HG02885 (cell line): ENCODE measurements at regions not wholly inside any gene's neighbourhood (a gene's known extent, or its start where the extent isn't known, plus 50 kb on each side); places are given as distances from the start of the nearest gene placed in this dataset.
"Not testable (repeated sequence)": the region's sequence is repeated elsewhere in the genome, so short reads cannot be mapped to it uniquely, and the experiment has no call there.

Experiments used
- ATAC-seq: cut with Tn5 transposase; IDR thresholded peaks from one replicate; pipeline ENCODE4 v1.9.1; 2021; ENCODE audit warnings: mild to moderate bottlenecking; ENCODE audit not compliant: unreplicated experiment, poor library complexity

GRCh38 chr3:28019740-28020139, 221.7 kb upstream of the CMC1 start:
- ATAC-seq, result no peak

- no peak for ATAC-seq
Observed at GRCh38 chr3:28022916-28023315, 218.5 kb upstream of the CMC1 start.

GRCh38 chr3:28028554-28028953, 212.9 kb upstream of the CMC1 start:
- no peak for ATAC-seq

GRCh38 chr3:28033059-28033784, 208.2 kb upstream of the CMC1 start:
- ATAC-seq, result no peak

DNA sequence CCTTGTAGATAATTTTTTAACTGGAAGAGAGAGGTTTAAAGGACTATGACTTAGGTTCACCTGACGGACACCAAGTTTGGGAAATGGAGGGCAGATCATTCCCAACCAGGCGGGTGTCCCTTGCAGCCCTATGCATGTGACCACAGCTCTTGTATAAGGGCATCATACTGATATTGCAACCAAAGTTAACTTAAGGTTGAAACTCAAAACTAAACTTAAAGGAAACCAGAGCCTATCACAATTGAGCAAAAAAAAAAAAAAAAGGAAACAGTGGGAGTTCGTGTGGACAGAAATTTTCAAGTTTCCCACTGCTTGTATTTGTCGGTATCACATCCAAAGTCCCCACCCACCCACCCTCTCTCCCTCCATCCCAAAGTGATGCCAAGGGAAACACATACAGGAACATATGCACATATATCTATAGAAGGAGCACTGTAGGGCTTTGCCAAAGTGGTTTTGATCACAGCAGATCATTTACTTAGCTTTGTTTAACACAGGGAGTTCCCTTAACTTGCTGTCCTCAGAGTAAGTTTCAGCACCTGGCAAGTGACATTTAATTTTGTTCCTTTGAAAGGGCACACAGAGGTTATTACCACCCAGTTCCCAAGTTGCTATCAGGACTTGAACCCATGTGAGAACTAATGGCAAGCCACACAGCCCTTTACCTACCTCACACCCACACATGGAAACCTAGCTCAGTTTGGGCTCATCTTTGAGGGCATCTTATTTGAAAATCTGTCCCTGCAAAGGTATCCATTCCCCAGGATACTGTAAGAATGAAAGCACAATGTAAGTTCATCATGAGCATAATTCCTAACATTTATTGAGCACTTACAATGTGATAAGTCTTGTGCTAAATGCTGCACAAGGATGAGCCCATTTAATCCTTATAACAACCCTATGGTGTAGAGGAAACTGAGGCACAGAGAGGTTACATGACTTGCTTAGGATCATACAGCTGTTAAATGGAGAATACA, 204.5 kb upstream of the CMC1 start:
- ATAC-seq, result peak; percentile 49

GRCh38 chr3:28039234-28039633, 202.2 kb upstream of the CMC1 start:
- no peak for ATAC-seq

GRCh38 chr3:28039829-28040228, 201.6 kb upstream of the CMC1 start:
- ATAC-seq, result no peak

GRCh38 chr3:28042095-28042635, 199.3 kb upstream of the CMC1 start:
- peak; percentile 72 for ATAC-seq

GRCh38 chr3:28042707-28043106, 198.7 kb upstream of the CMC1 start:
- peak; percentile 30 for ATAC-seq

- ATAC-seq, result no peak
Observed at GRCh38 chr3:28050120-28050519, 191.3 kb upstream of the CMC1 start.

DNA sequence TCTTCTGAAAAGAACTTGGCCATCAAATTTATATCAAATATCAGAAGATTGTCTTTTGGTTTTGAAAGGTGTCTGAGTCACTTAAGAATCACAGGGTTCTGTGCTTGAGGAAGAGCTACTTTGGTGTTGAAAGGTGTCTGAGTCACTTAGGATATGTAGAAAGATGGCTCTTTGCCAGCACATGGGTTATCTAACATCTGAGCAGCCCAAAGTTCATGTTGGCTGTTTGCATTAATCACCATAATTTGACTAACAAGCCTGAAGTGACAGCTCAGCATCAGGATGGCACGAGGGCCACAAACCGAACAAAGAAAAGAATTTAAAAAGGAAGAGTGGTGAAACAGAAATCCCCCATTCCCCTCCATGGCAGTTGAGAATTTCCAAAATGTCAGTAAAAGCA, 190.5 kb upstream of the CMC1 start:
- no peak for ATAC-seq

GRCh38 chr3:28053759-28054158, 187.7 kb upstream of the CMC1 start:
- ATAC-seq, result no peak

- no peak for ATAC-seq
Observed at GRCh38 chr3:28056806-28057205, 184.6 kb upstream of the CMC1 start.

- no peak for ATAC-seq
Observed at GRCh38 chr3:28057539-28057938, 183.9 kb upstream of the CMC1 start.

DNA sequence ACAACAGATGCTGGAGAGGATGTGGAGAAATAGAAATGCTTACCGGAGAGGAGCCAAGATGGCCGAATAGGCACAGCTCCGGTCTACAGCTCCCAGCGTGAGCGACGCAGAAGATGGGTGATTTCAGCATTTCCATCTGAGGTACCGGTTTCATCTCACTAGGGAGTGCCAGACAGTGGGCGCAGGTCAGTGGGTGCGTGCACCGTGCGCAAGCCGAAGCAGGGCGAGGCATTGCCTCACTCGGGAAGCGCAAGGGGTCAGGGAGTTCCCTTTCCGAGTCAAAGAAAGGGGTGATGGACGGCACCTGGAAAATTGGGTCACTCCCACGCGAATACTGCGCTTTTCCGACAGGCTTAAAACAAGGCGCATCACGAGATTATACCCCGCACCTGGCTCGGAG, 182.2 kb upstream of the CMC1 start:
- ATAC-seq, result not testable (repeated sequence)

DNA sequence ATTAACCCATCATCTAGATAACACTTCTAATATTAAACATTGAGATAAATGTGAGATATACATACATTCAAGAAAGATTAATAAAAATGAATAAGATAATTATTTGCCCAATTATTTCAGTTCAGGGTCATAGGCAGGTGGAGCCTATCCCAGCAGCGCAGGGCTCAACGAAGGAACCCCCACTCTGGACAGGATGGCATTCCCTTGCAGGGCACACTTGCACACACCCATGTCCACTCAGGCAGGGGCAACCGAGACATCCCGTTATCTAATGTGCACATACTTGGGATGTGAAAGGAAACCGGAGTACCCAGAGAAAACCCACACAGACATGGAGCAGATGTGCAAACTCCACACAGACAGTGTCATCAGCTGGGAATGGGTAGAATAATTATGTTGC, 175.4 kb upstream of the CMC1 start:
- ATAC-seq, result no peak

DNA sequence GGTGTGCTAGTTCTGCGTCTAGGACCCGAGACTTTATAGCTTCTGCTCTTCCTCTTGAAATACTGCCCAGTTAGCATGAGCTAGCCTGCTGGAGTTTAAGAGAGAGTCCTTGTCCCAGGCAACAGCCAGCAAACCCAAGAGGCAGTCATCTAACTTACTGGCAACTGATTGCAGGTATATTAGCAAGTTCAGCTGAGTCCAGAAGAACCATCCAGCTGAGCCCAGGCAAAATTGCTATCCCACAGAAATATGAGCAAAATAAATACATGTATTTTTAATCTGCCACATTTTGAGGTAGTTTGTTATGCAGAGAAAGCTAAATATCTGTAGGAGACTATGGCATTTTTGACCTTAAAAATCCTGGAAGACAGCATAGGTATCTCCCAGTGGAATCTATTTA, 174.4 kb upstream of the CMC1 start:
- no peak for ATAC-seq

GRCh38 chr3:28068342-28068741, 173.1 kb upstream of the CMC1 start:
- no peak for ATAC-seq

- no peak for ATAC-seq
Observed at GRCh38 chr3:28069438-28069837, 172.0 kb upstream of the CMC1 start.

DNA sequence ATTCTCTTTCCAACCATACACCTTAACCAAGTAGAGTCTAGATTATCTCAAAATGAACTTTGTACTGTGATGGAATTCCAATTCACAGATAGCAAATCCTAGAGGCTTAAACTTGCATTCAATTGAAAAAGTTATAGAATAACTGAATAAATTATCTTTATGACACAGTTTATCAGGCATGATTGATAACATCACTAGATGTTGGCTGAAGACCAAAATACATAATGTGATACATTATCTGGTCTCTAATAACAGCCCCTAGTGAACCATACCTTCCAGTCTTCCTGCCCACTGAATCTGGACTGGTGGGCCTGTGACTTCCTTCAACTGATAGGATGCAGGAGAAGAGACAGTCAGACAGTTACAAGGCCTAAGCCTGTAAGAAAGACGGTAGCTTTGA, 165.2 kb upstream of the CMC1 start:
- ATAC-seq, result no peak

GRCh38 chr3:28077572-28077971, 163.8 kb upstream of the CMC1 start:
- ATAC-seq, result no peak
